ENCODE measurements at regions not wholly inside any gene's neighbourhood (a gene's known extent, or its start where the extent isn't known, plus 50 kb on each side); places are given as distances from the start of the nearest gene placed in this dataset.
A peak's percentile ranks its signal among the peaks of the same experiment; 100 is the strongest.

DNA sequence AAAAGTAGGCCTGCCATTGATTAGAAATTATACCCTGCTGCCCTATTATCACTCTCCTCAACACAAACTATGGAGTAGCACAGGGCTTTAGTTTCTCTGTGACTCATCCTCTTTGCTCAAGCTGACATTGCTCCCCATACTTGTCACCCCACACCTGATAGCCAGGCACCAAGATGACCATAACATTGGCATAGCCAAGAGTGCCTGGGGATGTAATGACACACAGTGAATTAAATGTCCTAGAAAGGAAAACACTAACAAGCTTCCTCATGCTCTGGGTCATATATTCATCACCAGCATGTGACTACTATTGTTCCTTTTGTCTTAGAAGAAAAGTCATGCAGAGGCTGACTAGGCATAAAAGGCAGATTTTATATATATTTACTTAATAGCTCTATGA lies 137.8 kb upstream of the RND3 start:
- H3K9me3 ChIP-seq (ENCODE audit: control insufficient read depth in 4 of 4, low read length in 3 of 4) = no peaks in the 10 kb centered on the region
- H3K36me3 ChIP-seq (ENCODE audit: control insufficient read depth in 4 of 4, insufficient read depth in 3 of 4, low read depth in 1 of 4, low read length in 3 of 4) = no peaks in the 10 kb centered on the region
- H3K4me3 ChIP-seq (ENCODE audit: low read depth in 1 of 3, low read length in 3 of 3) = no peak overlapping the region
- TF ChIP-seq YY1 (IDR thresholded peaks at IDR 0.05) = no peak
- TF ChIP-seq NR2F2 (IDR thresholded peaks at IDR 0.05) = no peak
- no peak for TF ChIP-seq HNF4A (conservative IDR thresholded peaks at IDR 0.05)
- no peak for TF ChIP-seq TAF1 (conservative IDR thresholded peaks at IDR 0.05)
- no peak for TF ChIP-seq HNF4G (IDR thresholded peaks at IDR 0.05)
- no peak for TF ChIP-seq RAD21 (IDR thresholded peaks at IDR 0.05)
- no peak for TF ChIP-seq SP1 (IDR thresholded peaks at IDR 0.05)
- TF ChIP-seq, protein P1, sequence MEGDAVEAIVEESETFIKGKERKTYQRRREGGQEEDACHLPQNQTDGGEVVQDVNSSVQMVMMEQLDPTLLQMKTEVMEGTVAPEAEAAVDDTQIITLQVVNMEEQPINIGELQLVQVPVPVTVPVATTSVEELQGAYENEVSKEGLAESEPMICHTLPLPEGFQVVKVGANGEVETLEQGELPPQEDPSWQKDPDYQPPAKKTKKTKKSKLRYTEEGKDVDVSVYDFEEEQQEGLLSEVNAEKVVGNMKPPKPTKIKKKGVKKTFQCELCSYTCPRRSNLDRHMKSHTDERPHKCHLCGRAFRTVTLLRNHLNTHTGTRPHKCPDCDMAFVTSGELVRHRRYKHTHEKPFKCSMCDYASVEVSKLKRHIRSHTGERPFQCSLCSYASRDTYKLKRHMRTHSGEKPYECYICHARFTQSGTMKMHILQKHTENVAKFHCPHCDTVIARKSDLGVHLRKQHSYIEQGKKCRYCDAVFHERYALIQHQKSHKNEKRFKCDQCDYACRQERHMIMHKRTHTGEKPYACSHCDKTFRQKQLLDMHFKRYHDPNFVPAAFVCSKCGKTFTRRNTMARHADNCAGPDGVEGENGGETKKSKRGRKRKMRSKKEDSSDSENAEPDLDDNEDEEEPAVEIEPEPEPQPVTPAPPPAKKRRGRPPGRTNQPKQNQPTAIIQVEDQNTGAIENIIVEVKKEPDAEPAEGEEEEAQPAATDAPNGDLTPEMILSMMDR (IDR thresholded peaks at IDR 0.05; ENCODE audit: low read depth, low read length, missing input control) = no peak
- no peak for TF ChIP-seq FOXA1 (IDR thresholded peaks at IDR 0.05)
- TF ChIP-seq RXRA (IDR thresholded peaks at IDR 0.05) = no peak
- no peak overlapping the region for H3K27ac ChIP-seq (ENCODE audit: low read depth in 1 of 2, low read length in 2 of 2)
- peaks cover 0 to 1% (median 0%) of the 10 kb centered on the region in 4 donors for H3K4me1 ChIP-seq (ENCODE audit: control insufficient read depth in 4 of 4, insufficient read depth in 4 of 4, low read length in 3 of 4)
- DNase-seq (ENCODE audit: low spot score) = no peak
- no peaks in the 10 kb centered on the region for H3K27me3 ChIP-seq (ENCODE audit: control insufficient read depth in 4 of 4, insufficient read depth in 4 of 4, low read length in 3 of 4)
- H3K9ac ChIP-seq (ENCODE audit: low read depth in 1 of 2, low read length in 2 of 2) = no peak overlapping the region

DNA sequence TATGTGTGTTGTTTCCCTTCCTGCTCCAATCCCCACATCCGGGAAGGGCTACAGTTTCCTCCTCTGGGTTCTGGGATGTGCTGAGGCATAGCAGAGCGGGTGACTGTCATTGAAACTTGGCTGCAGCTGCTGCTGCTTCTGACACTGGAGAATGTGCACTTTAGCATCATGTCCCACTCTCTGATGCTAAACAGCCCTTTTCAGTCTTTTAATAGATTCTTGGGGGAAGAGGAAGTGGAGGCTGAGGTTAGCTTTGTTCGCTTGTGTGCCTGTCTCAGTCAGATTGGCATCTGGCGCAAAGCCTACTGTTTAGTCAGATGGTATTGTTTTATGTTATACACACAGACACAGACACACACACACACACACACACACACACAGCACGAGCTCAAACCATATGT lies 136.5 kb upstream of the RND3 start:
- Histone ChIP-seq H3K27ac (ENCODE audit: low read depth in 1 of 2, low read length in 2 of 2) (no peak overlapping the region), H3K27me3 (ENCODE audit: control insufficient read depth in 4 of 4, insufficient read depth in 4 of 4, low read length in 3 of 4) (no peaks in the 10 kb centered on the region), H3K9me3 (ENCODE audit: control insufficient read depth in 4 of 4, low read length in 3 of 4) (no peaks in the 10 kb centered on the region), H3K9ac (ENCODE audit: low read depth in 1 of 2, low read length in 2 of 2) (no peak overlapping the region), H3K36me3 (ENCODE audit: control insufficient read depth in 4 of 4, insufficient read depth in 3 of 4, low read depth in 1 of 4, low read length in 3 of 4) (no peaks in the 10 kb centered on the region), H3K4me1 (ENCODE audit: control insufficient read depth in 4 of 4, insufficient read depth in 4 of 4, low read length in 3 of 4) (peaks cover 0 to 2% (median 0%) of the 10 kb centered on the region in 4 donors), H3K4me3 (ENCODE audit: low read depth in 1 of 3, low read length in 3 of 3) (no peak overlapping the region)
- 67% methylated on average over 5 of the region's 5 CpGs for WGBS
- no peak for DNase-seq (ENCODE audit: low spot score)
- no peak for TF ChIP-seq EGR1 (IDR thresholded peaks at IDR 0.05; ENCODE audit: low read depth in 2 of 2)
- peak; percentile 11 for TF ChIP-seq SP1 (IDR thresholded peaks at IDR 0.05)
- TF ChIP-seq RXRA (IDR thresholded peaks at IDR 0.05) = peak in 1 of 2 donors; percentile 12
- no peak for TF ChIP-seq FOXA2 (IDR thresholded peaks at IDR 0.05)
- TF ChIP-seq GABPA (IDR thresholded peaks at IDR 0.05 in 1 of 2, conservative IDR thresholded peaks at IDR 0.05 in 1 of 2) = peak in 1 of 2 donors; percentile 16
- TF ChIP-seq NR2F2 (IDR thresholded peaks at IDR 0.05) = peak; percentile 64
- TF ChIP-seq, protein P1 (IDR thresholded peaks at IDR 0.05; ENCODE audit: low read depth, low read length, missing input control) = no peak

DNA sequence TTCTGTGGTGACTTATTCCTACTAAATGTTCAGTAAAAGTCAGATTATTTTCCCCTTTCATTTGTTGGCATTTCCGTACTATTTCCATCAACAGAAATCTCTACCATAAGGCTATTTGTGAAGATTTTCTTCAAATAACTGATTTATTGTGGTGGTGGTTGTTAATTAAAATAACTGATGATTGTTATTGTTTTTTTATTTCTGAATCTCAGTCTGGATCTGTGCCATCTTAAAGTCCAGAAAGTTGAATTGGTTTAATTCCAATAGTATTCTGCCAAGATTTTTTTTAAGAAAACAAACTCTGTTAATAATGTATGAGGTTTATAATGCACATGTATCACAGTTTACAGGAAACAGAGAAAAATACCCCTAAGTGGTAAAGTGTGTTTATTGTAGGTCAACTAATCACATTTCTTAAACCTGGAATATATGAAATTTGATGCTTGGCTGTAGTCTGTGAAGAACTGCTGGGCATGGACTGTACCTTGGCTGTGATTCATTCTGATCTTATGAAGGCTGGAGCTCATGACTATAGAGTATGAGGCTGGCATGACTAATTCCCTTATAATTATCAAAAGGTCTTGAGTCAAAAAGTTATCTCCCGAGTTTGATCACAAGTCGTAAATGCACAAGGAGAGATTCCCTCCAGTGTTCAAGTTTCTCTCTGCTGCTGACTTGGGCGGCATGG lies 134.2 kb upstream of the RND3 start:
- Histone ChIP-seq H3K4me3 (ENCODE audit: low read depth in 1 of 3, low read length in 3 of 3) (no peak overlapping the region), H3K4me1 (ENCODE audit: control insufficient read depth in 4 of 4, insufficient read depth in 4 of 4, low read length in 3 of 4) (peaks cover 0 to 2% (median 0%) of the 10 kb centered on the region in 4 donors), H3K9ac (ENCODE audit: low read depth in 1 of 2, low read length in 2 of 2) (no peak overlapping the region), H3K36me3 (ENCODE audit: control insufficient read depth in 4 of 4, insufficient read depth in 3 of 4, low read depth in 1 of 4, low read length in 3 of 4) (no peaks in the 10 kb centered on the region), H3K27me3 (ENCODE audit: control insufficient read depth in 4 of 4, insufficient read depth in 4 of 4, low read length in 3 of 4) (no peaks in the 10 kb centered on the region), H3K9me3 (ENCODE audit: control insufficient read depth in 4 of 4, low read length in 3 of 4) (no peaks in the 10 kb centered on the region), H3K27ac (ENCODE audit: low read depth in 1 of 2, low read length in 2 of 2) (no peak overlapping the region)
- no peak for DNase-seq (ENCODE audit: low spot score)
- 85% methylated on average over 4 of the region's 4 CpGs for WGBS
- TF ChIP-seq JUND (IDR thresholded peaks at IDR 0.05) = no peak
- TF ChIP-seq FOXA2 (IDR thresholded peaks at IDR 0.05) = no peak
- TF ChIP-seq, protein P2, sequence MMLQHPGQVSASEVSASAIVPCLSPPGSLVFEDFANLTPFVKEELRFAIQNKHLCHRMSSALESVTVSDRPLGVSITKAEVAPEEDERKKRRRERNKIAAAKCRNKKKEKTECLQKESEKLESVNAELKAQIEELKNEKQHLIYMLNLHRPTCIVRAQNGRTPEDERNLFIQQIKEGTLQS (IDR thresholded peaks at IDR 0.05) = no peak
- TF ChIP-seq RXRA (IDR thresholded peaks at IDR 0.05) = no peak
- TF ChIP-seq GABPA (IDR thresholded peaks at IDR 0.05 in 1 of 2, conservative IDR thresholded peaks at IDR 0.05 in 1 of 2) = no peak
- TF ChIP-seq HNF4A (conservative IDR thresholded peaks at IDR 0.05) = no peak
- no peak for TF ChIP-seq SP1 (IDR thresholded peaks at IDR 0.05)
- TF ChIP-seq YY1 (IDR thresholded peaks at IDR 0.05) = no peak
- TF ChIP-seq TAF1 (conservative IDR thresholded peaks at IDR 0.05) = no peak
- TF ChIP-seq EGR1 (IDR thresholded peaks at IDR 0.05; ENCODE audit: low read depth in 2 of 2) = no peak
- TF ChIP-seq FOXA1 (IDR thresholded peaks at IDR 0.05) = no peak
- TF ChIP-seq, protein P3, sequence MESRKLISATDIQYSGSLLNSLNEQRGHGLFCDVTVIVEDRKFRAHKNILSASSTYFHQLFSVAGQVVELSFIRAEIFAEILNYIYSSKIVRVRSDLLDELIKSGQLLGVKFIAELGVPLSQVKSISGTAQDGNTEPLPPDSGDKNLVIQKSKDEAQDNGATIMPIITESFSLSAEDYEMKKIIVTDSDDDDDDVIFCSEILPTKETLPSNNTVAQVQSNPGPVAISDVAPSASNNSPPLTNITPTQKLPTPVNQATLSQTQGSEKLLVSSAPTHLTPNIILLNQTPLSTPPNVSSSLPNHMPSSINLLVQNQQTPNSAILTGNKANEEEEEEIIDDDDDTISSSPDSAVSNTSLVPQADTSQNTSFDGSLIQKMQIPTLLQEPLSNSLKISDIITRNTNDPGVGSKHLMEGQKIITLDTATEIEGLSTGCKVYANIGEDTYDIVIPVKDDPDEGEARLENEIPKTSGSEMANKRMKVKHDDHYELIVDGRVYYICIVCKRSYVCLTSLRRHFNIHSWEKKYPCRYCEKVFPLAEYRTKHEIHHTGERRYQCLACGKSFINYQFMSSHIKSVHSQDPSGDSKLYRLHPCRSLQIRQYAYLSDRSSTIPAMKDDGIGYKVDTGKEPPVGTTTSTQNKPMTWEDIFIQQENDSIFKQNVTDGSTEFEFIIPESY (IDR thresholded peaks at IDR 0.05) = no peak
- no peak for TF ChIP-seq HNF4G (IDR thresholded peaks at IDR 0.05)
- TF ChIP-seq NR2F2 (IDR thresholded peaks at IDR 0.05) = no peak
- TF ChIP-seq, protein P1 (IDR thresholded peaks at IDR 0.05; ENCODE audit: low read depth, low read length, missing input control) = no peak
- no peak for TF ChIP-seq RAD21 (IDR thresholded peaks at IDR 0.05)

Data from liver (tissue), 8 donors.